ENCODE measurements at regions not wholly inside any gene's neighbourhood (a gene's known extent, or its start where the extent isn't known, plus 50 kb on each side); places are given as distances from the start of the nearest gene placed in this dataset.

- no peak for TF ChIP-seq EZH2 (IDR thresholded peaks at IDR 0.05; ENCODE audit: insufficient read depth, poor library complexity, severe bottlenecking)
- TF ChIP-seq EZH2phosphoT487 (IDR thresholded peaks at IDR 0.05; ENCODE audit: insufficient read depth, low read depth): no peak
Measured at GRCh38 chr9:26193237-26193636, 515.0 kb upstream of the TUSC1 start.
